CD14-positive monocyte (primary cell): ENCODE measurements at regions not wholly inside any gene's neighbourhood (a gene's known extent, or its start where the extent isn't known, plus 50 kb on each side); places are given as distances from the start of the nearest gene placed in this dataset.

Experiments used
- DNase-seq, 3 donors: peaks; one replicate each; pipeline ENCODE4 v3.0.0-alpha.2; 2011 to 2022
- H2AFZ ChIP-seq: 2 replicates; pipeline ENCODE4 v1.6.0; 2012; ENCODE audit warnings: mild to moderate bottlenecking, low read depth, low read length, inconsistent platforms; ENCODE audit not compliant: insufficient read depth, poor library complexity, severe bottlenecking
- H3K27ac ChIP-seq, 2 donors: 1 replicate in 1 of 2; 2 replicates in 1 of 2; pipeline ENCODE4 v1.5.1; 2012 to 2013; ENCODE audit warnings: low read length in 2 of 2, control low read depth in 1 of 2, inconsistent platforms in 1 of 2, low read depth in 1 of 2, mild to moderate bottlenecking in 1 of 2
- H3K27me3 ChIP-seq, 2 donors: one replicate each; pipeline versions ENCODE4 v1.6.0 to v1.6.1; 2011 to 2013; ENCODE audit warnings: low read length in 2 of 2; ENCODE audit not compliant: control insufficient read depth in 2 of 2, insufficient read depth in 2 of 2
- H3K36me3 ChIP-seq, 2 donors: replicated peaks in 1 of 2; 1 replicate in 1 of 2; 2 replicates in 1 of 2; pipeline versions ENCODE4 v1.5.1 to v1.6.1; 2012 to 2013; ENCODE audit warnings: low read length in 2 of 2, control low read depth in 1 of 2, inconsistent platforms in 1 of 2, mild to moderate bottlenecking in 1 of 2; ENCODE audit not compliant: insufficient read depth in 2 of 2, control insufficient read depth in 1 of 2
- H3K4me1 ChIP-seq, 2 donors: 1 replicate in 1 of 2; 2 replicates in 1 of 2; pipeline versions ENCODE4 v1.5.1 to v1.6.1; 2012 to 2013; ENCODE audit warnings: low read length in 2 of 2, control low read depth in 1 of 2, inconsistent platforms in 1 of 2, mild to moderate bottlenecking in 1 of 2, moderate library complexity in 1 of 2; ENCODE audit not compliant: insufficient read depth in 2 of 2, control insufficient read depth in 1 of 2
- H3K4me2 ChIP-seq: replicated peaks from 2 replicates; pipeline ENCODE3; 2012; ENCODE audit warnings: low read length, moderate library complexity, mild to moderate bottlenecking; ENCODE audit not compliant: poor library complexity, severe bottlenecking; ENCODE audit errors: extremely low read depth
- H3K4me3 ChIP-seq, 3 experiments: fragments of 200-600 bp in 1 of 3; sonication (generic) in 1 of 3; replicated peaks in 1 of 3; 1 replicate in 2 of 3; 2 replicates in 1 of 3; pipeline ENCODE4 v1.5.1; 2011 to 2013; ENCODE audit warnings: low read length in 3 of 3, mild to moderate bottlenecking in 3 of 3, control low read depth in 2 of 3, low read depth in 2 of 3, inconsistent platforms in 1 of 3, moderate library complexity in 1 of 3
- H3K79me2 ChIP-seq: 2 replicates; pipeline ENCODE4 v1.6.0; 2012; ENCODE audit warnings: mild to moderate bottlenecking, control low read depth, inconsistent platforms, low read length, moderate library complexity; ENCODE audit not compliant: insufficient read depth
- H3K9ac ChIP-seq: 2 replicates; pipeline ENCODE4 v1.6.0; 2017; ENCODE audit warnings: low read length, mild to moderate bottlenecking; ENCODE audit not compliant: insufficient read depth, poor library complexity, severe bottlenecking
- H3K9me3 ChIP-seq, 2 donors: replicated peaks in 1 of 2; 1 replicate in 1 of 2; 2 replicates in 1 of 2; pipeline versions ENCODE4 v1.5.1 to v1.6.1; 2012 to 2013; ENCODE audit warnings: low read length in 2 of 2, control low read depth in 1 of 2; ENCODE audit not compliant: control insufficient read depth in 1 of 2, insufficient read depth in 1 of 2
- H4K20me1 ChIP-seq: 2 replicates; pipeline ENCODE4 v1.6.0; 2012; ENCODE audit warnings: mild to moderate bottlenecking, low read length, control low read depth, moderate library complexity; ENCODE audit not compliant: insufficient read depth
- H3K27ac Mint-ChIP-seq, 7 donors: one replicate each; pipeline ENCODE4 v1.8.0; 2020; ENCODE audit warnings: mild to moderate bottlenecking in 7 of 7, mixed read lengths in 7 of 7, moderate library complexity in 6 of 7, inconsistent platforms in 2 of 7
- H3K27me3 Mint-ChIP-seq, 3 donors: one replicate each; pipeline ENCODE4 v1.8.0; 2021 to 2022; ENCODE audit warnings: low read depth in 3 of 3, mild to moderate bottlenecking in 3 of 3, mixed read lengths in 3 of 3, moderate library complexity in 3 of 3, inconsistent platforms in 1 of 3
- H3K36me3 Mint-ChIP-seq, 2 donors: one replicate each; pipeline ENCODE4 v1.8.0; 2020; ENCODE audit warnings: mixed read lengths in 2 of 2, inconsistent platforms in 1 of 2, mild to moderate bottlenecking in 1 of 2
- H3K4me1 Mint-ChIP-seq: one replicate; pipeline ENCODE4 v1.8.0; 2020; ENCODE audit warnings: mild to moderate bottlenecking, mixed read lengths
- H3K4me3 Mint-ChIP-seq, 2 donors: one replicate each; pipeline ENCODE4 v1.8.0; 2020; ENCODE audit warnings: mild to moderate bottlenecking in 2 of 2, mixed read lengths in 2 of 2, moderate library complexity in 1 of 2
- H3K9me3 Mint-ChIP-seq, 7 donors: one replicate each; pipeline ENCODE4 v1.8.0; 2020 to 2022; ENCODE audit warnings: mixed read lengths in 7 of 7, mild to moderate bottlenecking in 6 of 7, moderate library complexity in 6 of 7, inconsistent platforms in 2 of 7
- CTCF ChIP-seq: fragments of 200-600 bp; IDR thresholded peaks from one replicate; pipeline ENCODE4 v1.8.0; 2022; ENCODE audit warnings: antibody characterized with exemption, mild to moderate bottlenecking
- WGBS: methylation state at CpG from one replicate; pipeline ENCODE4 v1.1.5; 2013; ENCODE audit warnings: missing lambda C conversion rate; ENCODE audit not compliant: insufficient coverage; 5-methylcytosine and 5-hydroxymethylcytosine counted together
- intact Hi-C, 2 donors: fragments of 100-400 bp; cut with micrococcal nuclease; formaldehyde crosslinking; loops; one replicate each; pipeline versions ENCODE4 v1.15.0 to v1.15.1; 2023

- peaks cover 27% of the 10 kb centered on the region for H3K4me1 Mint-ChIP-seq
- Histone ChIP-seq H3K36me3 (no peaks in the 10 kb centered on the region), H3K9ac (no peak overlapping the region), H3K4me1 (peaks cover 22 to 23% of the 10 kb centered on the region in 2 donors), H3K4me3 (no peak overlapping the region), H3K9me3 (no peaks in the 10 kb centered on the region), H2AFZ (no peak overlapping the region), H3K27me3 (no peaks in the 10 kb centered on the region), H3K4me2 (no peak overlapping the region), H4K20me1 (no peaks in the 10 kb centered on the region), H3K79me2 (no peaks in the 10 kb centered on the region), H3K27ac (no peak overlapping the region)
- no peak for DNase-seq
- peaks cover under 1 to 11% (median 6%) of the 10 kb centered on the region in 3 donors for H3K27me3 Mint-ChIP-seq
- WGBS = 97% methylated on average over 5 of the region's 5 CpGs
- H3K36me3 Mint-ChIP-seq = no peaks in the 10 kb centered on the region
- no peak overlapping the region for H3K4me3 Mint-ChIP-seq
- no peak overlapping the region for H3K27ac Mint-ChIP-seq
- TF ChIP-seq CTCF = no peak
- H3K9me3 Mint-ChIP-seq = no peaks in the 10 kb centered on the region
- intact Hi-C loops = loop anchor here in 1 of 2 donors (10.0 kb wide), 1 partner anchor 698 kb away; no protein-coding TSS in a partner anchor
Measured at GRCh38 chr10:78742406-78742729, 326.4 kb upstream of the ZMIZ1 start.

GRCh38 chr10:78742730-78743615 lies 325.8 kb upstream of the ZMIZ1 start:
- no peaks in the 10 kb centered on the region for H3K79me2 ChIP-seq
- Mint-ChIP-seq H3K27me3 (peaks cover 0 to 12% (median 6%) of the 10 kb centered on the region in 3 donors), H3K36me3 (no peaks in the 10 kb centered on the region), H3K4me3 (no peak overlapping the region), H3K9me3 (no peaks in the 10 kb centered on the region), H3K27ac (no peak overlapping the region), H3K4me1 (peaks cover 27% of the 10 kb centered on the region)
- H4K20me1 ChIP-seq = no peaks in the 10 kb centered on the region
- H3K4me2 ChIP-seq = no peak overlapping the region
- no peaks in the 10 kb centered on the region for H3K9me3 ChIP-seq
- H3K36me3 ChIP-seq = no peaks in the 10 kb centered on the region
- peaks cover 22 to 23% of the 10 kb centered on the region in 2 donors for H3K4me1 ChIP-seq
- H3K27me3 ChIP-seq = no peaks in the 10 kb centered on the region
- no peak overlapping the region for H3K4me3 ChIP-seq
- intact Hi-C loops = loop anchor here in 1 of 2 donors (10.0 kb wide), 1 partner anchor 698 kb away; no protein-coding TSS in a partner anchor
- no peak for TF ChIP-seq CTCF
- 42% methylated on average over 6 of the region's 12 CpGs for WGBS
- H2AFZ ChIP-seq = peak overlapping the region; percentile 57
- H3K27ac ChIP-seq = no peak overlapping the region
- H3K9ac ChIP-seq = no peak overlapping the region
- no peak for DNase-seq
